ENCODE measurements at regions not wholly inside any gene's neighbourhood (a gene's known extent, or its start where the extent isn't known, plus 50 kb on each side); places are given as distances from the start of the nearest gene placed in this dataset.

- TF ChIP-seq CTCF (IDR thresholded peaks at IDR 0.05 in 8 of 11, conservative IDR thresholded peaks at IDR 0.05 in 3 of 11): no peak
- no peak for TF ChIP-seq POLR2AphosphoS5 (IDR thresholded peaks at IDR 0.05)
These were observed 334.0 kb downstream of the SPRY2 start for GRCh38 chr13:80006940-80007339.

All from spleen (tissue), 7 donors.